Neural cell (in vitro differentiated cells): ENCODE measurements at regions not wholly inside any gene's neighbourhood (a gene's known extent, or its start where the extent isn't known, plus 50 kb on each side); places are given as distances from the start of the nearest gene placed in this dataset.

Experiments
- EP300 ChIP-seq: fragments of 450-650 bp; conservative IDR thresholded peaks from 2 replicates; pipeline ENCODE4 v1.6.1; 2014; ENCODE audit warnings: antibody characterized with exemption, mild to moderate bottlenecking, moderate library complexity; ENCODE audit not compliant: poor library complexity, severe bottlenecking
- EZH2 ChIP-seq: fragments of 200-600, 300-800 bp; shearing (Covaris generic), sonication (generic); IDR thresholded peaks from 2 replicates; pipeline ENCODE4 v1.6.1; 2014; ENCODE audit warnings: antibody characterized with exemption, low read length, borderline replicate concordance, mild to moderate bottlenecking; ENCODE audit not compliant: insufficient read depth, poor library complexity, severe bottlenecking
- POLR2AphosphoS5 ChIP-seq: IDR thresholded peaks from 2 replicates; pipeline ENCODE4 v1.6.1; 2012
- RAD21 ChIP-seq: fragments of 450-650 bp; conservative IDR thresholded peaks from 2 replicates; pipeline ENCODE4 v1.6.1; 2014; ENCODE audit warnings: antibody characterized with exemption, mild to moderate bottlenecking, moderate library complexity
- SMC3 ChIP-seq: fragments of 450-650 bp; conservative IDR thresholded peaks from 2 replicates; pipeline ENCODE4 v1.6.1; 2014; ENCODE audit warnings: antibody characterized with exemption, mild to moderate bottlenecking, moderate library complexity; ENCODE audit not compliant: poor library complexity
- TAF1 ChIP-seq: IDR thresholded peaks from 2 replicates; pipeline ENCODE4 v1.6.1; 2012; ENCODE audit warnings: low read depth
- TF ChIP-seq, protein P1 (sequence below): fragments of 450-650 bp; IDR thresholded peaks from 2 replicates; pipeline ENCODE4 v1.5.1; 2014; ENCODE audit warnings: antibody characterized with exemption, mild to moderate bottlenecking, moderate library complexity; ENCODE audit not compliant: poor library complexity, severe bottlenecking
- TF ChIP-seq, protein P2 (sequence below): IDR thresholded peaks from 2 replicates; pipeline ENCODE4 v1.6.1; 2012; ENCODE audit warnings: borderline replicate concordance

GRCh38 chr12:83404521-83404920, 717.8 kb downstream of the TMTC2 start:
- TF ChIP-seq RAD21 (no peak), POLR2AphosphoS5 (no peak), SMC3 (no peak), TAF1 (no peak), EP300 (no peak), EZH2 (no peak)
- TF ChIP-seq, protein P1, sequence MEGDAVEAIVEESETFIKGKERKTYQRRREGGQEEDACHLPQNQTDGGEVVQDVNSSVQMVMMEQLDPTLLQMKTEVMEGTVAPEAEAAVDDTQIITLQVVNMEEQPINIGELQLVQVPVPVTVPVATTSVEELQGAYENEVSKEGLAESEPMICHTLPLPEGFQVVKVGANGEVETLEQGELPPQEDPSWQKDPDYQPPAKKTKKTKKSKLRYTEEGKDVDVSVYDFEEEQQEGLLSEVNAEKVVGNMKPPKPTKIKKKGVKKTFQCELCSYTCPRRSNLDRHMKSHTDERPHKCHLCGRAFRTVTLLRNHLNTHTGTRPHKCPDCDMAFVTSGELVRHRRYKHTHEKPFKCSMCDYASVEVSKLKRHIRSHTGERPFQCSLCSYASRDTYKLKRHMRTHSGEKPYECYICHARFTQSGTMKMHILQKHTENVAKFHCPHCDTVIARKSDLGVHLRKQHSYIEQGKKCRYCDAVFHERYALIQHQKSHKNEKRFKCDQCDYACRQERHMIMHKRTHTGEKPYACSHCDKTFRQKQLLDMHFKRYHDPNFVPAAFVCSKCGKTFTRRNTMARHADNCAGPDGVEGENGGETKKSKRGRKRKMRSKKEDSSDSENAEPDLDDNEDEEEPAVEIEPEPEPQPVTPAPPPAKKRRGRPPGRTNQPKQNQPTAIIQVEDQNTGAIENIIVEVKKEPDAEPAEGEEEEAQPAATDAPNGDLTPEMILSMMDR: no peak
- TF ChIP-seq, protein P2, sequence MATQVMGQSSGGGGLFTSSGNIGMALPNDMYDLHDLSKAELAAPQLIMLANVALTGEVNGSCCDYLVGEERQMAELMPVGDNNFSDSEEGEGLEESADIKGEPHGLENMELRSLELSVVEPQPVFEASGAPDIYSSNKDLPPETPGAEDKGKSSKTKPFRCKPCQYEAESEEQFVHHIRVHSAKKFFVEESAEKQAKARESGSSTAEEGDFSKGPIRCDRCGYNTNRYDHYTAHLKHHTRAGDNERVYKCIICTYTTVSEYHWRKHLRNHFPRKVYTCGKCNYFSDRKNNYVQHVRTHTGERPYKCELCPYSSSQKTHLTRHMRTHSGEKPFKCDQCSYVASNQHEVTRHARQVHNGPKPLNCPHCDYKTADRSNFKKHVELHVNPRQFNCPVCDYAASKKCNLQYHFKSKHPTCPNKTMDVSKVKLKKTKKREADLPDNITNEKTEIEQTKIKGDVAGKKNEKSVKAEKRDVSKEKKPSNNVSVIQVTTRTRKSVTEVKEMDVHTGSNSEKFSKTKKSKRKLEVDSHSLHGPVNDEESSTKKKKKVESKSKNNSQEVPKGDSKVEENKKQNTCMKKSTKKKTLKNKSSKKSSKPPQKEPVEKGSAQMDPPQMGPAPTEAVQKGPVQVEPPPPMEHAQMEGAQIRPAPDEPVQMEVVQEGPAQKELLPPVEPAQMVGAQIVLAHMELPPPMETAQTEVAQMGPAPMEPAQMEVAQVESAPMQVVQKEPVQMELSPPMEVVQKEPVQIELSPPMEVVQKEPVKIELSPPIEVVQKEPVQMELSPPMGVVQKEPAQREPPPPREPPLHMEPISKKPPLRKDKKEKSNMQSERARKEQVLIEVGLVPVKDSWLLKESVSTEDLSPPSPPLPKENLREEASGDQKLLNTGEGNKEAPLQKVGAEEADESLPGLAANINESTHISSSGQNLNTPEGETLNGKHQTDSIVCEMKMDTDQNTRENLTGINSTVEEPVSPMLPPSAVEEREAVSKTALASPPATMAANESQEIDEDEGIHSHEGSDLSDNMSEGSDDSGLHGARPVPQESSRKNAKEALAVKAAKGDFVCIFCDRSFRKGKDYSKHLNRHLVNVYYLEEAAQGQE: no peak
